ENCODE measurements at regions not wholly inside any gene's neighbourhood (a gene's known extent, or its start where the extent isn't known, plus 50 kb on each side); places are given as distances from the start of the nearest gene placed in this dataset.

DNA sequence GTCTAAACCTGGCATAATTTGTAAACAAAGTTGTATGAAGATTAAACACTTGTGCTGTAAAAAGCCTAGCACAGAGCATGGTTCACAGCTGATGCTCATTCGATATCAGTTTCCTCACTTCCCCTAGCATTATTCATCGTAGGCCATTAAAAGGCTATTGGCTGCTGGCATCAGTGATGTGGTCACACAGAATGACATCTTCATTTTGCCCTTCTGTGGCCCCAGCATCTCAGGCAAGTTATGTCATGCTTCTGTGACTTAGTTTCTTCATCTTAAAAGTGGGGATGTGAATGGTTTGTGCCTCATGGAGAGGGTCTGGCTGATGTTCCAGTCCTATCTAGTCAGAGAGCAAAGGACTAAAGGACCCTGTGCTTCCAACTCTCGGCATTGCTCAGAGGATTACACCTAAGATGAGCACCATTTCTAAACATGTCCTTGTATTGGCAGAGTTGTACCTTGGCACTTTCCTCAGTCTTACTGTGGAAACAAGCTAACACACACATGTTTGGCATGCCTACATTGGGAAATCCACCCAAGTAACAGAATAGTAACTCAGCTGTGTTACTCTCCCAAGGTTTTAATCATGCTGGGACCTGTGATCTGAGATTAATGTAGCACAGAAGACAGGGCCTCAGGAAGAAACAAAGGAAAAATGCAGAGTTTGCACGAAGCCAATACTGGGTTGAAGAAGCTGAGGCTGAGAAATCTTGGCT, 83.5 kb upstream of the OR9Q1 start:
- TF ChIP-seq, protein P1, sequence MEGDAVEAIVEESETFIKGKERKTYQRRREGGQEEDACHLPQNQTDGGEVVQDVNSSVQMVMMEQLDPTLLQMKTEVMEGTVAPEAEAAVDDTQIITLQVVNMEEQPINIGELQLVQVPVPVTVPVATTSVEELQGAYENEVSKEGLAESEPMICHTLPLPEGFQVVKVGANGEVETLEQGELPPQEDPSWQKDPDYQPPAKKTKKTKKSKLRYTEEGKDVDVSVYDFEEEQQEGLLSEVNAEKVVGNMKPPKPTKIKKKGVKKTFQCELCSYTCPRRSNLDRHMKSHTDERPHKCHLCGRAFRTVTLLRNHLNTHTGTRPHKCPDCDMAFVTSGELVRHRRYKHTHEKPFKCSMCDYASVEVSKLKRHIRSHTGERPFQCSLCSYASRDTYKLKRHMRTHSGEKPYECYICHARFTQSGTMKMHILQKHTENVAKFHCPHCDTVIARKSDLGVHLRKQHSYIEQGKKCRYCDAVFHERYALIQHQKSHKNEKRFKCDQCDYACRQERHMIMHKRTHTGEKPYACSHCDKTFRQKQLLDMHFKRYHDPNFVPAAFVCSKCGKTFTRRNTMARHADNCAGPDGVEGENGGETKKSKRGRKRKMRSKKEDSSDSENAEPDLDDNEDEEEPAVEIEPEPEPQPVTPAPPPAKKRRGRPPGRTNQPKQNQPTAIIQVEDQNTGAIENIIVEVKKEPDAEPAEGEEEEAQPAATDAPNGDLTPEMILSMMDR (IDR thresholded peaks at IDR 0.05; ENCODE audit: poor library complexity): no peak
- no peak for TF ChIP-seq EZH2 (IDR thresholded peaks at IDR 0.05; ENCODE audit: borderline replicate concordance)
